NCI-H446 treated with DMSO at 0.1 percent for 48 hours (cell line): ENCODE measurements at regions not wholly inside any gene's neighbourhood (a gene's known extent, or its start where the extent isn't known, plus 50 kb on each side); places are given as distances from the start of the nearest gene placed in this dataset.

ENCODE experiments used
- DNase-seq: peaks from one replicate; lab custom pipeline; 2025; lab: John Stamatoyannopoulos, UW

GRCh38 chr10:31145986-31146385 is 114.3 kb upstream of the ZNF438 start:
- DNase-seq, result no peak

- no peak for DNase-seq
Measured at GRCh38 chr10:31146491-31147209, 115.0 kb upstream of the ZNF438 start.

GRCh38 chr10:31147210-31147608 is 115.5 kb upstream of the ZNF438 start:
- DNase-seq, result no peak

GRCh38 chr10:31148951-31149350 is 117.3 kb upstream of the ZNF438 start:
- peak; percentile 54 for DNase-seq

- DNase-seq, result no peak
Measured at GRCh38 chr10:31149835-31150512, 118.3 kb upstream of the ZNF438 start.

GRCh38 chr10:31151301-31151700 is 119.6 kb upstream of the ZNF438 start:
- no peak for DNase-seq

- DNase-seq, result no peak
Measured at GRCh38 chr10:31152421-31153135, 120.9 kb upstream of the ZNF438 start.

- DNase-seq, result no peak
Measured at GRCh38 chr10:31153161-31153560, 121.5 kb upstream of the ZNF438 start.

GRCh38 chr10:31153692-31154091 is 122.0 kb upstream of the ZNF438 start:
- DNase-seq, result no peak

- no peak for DNase-seq
Measured at GRCh38 chr10:31154996-31155395, 123.3 kb upstream of the ZNF438 start.

GRCh38 chr10:31157123-31158010 is 125.7 kb upstream of the ZNF438 start:
- peak; percentile 96 for DNase-seq

GRCh38 chr10:31158011-31158658 is 126.5 kb upstream of the ZNF438 start:
- peak; percentile 90 for DNase-seq

GRCh38 chr10:31166606-31167005 is 134.9 kb upstream of the ZNF438 start:
- no peak for DNase-seq

GRCh38 chr10:31170636-31171035 is 139.0 kb upstream of the ZNF438 start:
- DNase-seq, result no peak

GRCh38 chr10:31171402-31172083 is 139.9 kb upstream of the ZNF438 start:
- no peak for DNase-seq

- no peak for DNase-seq
Measured at GRCh38 chr10:31172925-31173324, 141.3 kb upstream of the ZNF438 start.

- no peak for DNase-seq
Measured at GRCh38 chr10:31173752-31174151, 142.1 kb upstream of the ZNF438 start.

GRCh38 chr10:31179091-31179680 is 139.8 kb upstream of the ZEB1 start:
- DNase-seq, result no peak

- no peak for DNase-seq
Measured at GRCh38 chr10:31186225-31187000, 132.6 kb upstream of the ZEB1 start.

GRCh38 chr10:31187182-31187581 is 131.8 kb upstream of the ZEB1 start:
- DNase-seq, result no peak
